ENCODE measurements at regions not wholly inside any gene's neighbourhood (a gene's known extent, or its start where the extent isn't known, plus 50 kb on each side); places are given as distances from the start of the nearest gene placed in this dataset.

DNA sequence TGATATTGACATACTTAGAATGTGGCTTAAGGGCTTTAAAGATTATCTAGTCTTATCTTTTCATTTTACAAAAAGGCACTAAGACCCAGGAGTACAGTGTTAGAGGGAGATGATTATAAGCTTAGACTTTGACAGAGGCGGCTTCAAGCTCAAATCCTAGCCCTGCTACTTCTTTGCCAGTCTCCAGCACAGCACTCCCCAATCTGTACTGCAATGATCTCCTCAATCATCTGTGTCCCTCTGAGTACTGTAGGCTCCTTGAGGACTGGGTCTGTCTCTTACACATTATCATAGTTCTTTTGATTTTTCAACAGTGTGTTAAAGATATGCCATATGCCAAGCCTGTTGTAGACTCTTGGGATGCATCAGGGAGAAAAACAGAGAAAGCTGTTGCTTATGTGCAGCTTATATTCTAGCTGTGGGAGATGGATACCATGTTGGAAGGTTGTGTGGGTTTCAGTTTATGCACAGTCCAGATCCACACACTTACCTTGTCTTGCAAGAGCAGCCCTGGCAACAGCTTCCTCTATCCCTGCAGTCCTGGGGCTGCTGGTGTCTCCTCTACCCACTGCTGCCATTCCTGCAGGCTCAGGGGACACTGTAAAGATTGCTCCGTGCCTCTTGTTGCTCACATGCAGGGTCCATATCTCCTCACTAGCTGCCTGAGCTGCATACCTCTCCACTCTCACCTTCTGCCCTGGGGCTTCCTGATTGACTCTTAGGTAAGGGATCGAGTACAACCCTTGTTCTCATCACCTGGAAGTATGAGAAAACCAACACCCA lies 103.9 kb upstream of the TSPAN2 start:
- Histone ChIP-seq H3K36me3 (replicated peaks; ENCODE audit: insufficient read depth, low read length) (no peaks in the 10 kb centered on the region), H3K79me2 (ENCODE audit: low read length) (no peaks in the 10 kb centered on the region), H4K20me1 (ENCODE audit: insufficient read depth, low read length) (no peaks in the 10 kb centered on the region), H3K4me3 (ENCODE audit: low read length) (no peak overlapping the region), H3K27me3 (replicated peaks; ENCODE audit: insufficient read depth, low read length) (no peaks in the 10 kb centered on the region), H2AFZ (ENCODE audit: low read length) (no peak overlapping the region), H3K4me1 (ENCODE audit: low read length) (no peaks in the 10 kb centered on the region), H3K9ac (ENCODE audit: low read length) (no peak overlapping the region), H3K27ac (ENCODE audit: low read length) (no peak overlapping the region), H3K9me2 (replicated peaks; ENCODE audit: insufficient read depth, low read length) (no peaks in the 10 kb centered on the region), H3F3A (ENCODE audit: insufficient read depth, low read length) (no peaks in the 10 kb centered on the region), H3K9me3 (replicated peaks; ENCODE audit: insufficient read depth, low read length) (no peaks in the 10 kb centered on the region), H3K4me2 (ENCODE audit: low read depth, low read length) (no peak overlapping the region)
- no peak for DNase-seq
- TF ChIP-seq CTCF (IDR thresholded peaks at IDR 0.05; ENCODE audit: low read length) (no peak), EZH2phosphoT487 (IDR thresholded peaks at IDR 0.05; ENCODE audit: low read length) (no peak), EZH2 (optimal IDR thresholded peaks at IDR 0.05; ENCODE audit: low read depth, low read length) (no peak)

DNA sequence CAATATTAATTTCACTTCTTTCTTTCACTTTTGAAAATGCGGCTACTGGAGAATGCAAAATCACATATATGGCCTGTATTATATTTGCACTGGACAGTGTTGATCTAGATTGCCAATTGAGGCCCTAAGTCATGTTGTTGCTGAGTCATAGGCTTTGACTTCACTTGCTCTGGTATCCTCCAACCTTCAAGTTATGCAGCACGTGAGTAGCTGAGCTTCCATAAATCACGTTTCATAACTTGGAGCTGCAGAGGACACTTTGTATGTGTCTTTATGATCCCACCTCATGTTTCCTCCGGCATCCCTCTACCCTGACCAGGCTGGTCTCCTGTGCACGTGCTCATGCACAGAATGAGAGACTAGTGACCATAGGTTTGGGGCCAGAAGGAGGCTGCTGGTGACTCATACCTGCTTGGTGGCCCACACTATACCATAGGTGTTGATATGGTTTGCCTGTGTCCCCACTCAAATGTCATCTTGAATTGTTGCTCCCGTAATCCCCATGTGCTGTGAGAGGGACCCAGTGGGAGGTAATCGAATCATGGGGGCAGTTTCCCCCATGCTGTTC lies 103.0 kb upstream of the TSPAN2 start:
- DNase-seq: no peak
- no peaks in the 10 kb centered on the region for H3K9me3 ChIP-seq (replicated peaks; ENCODE audit: insufficient read depth, low read length)
- no peaks in the 10 kb centered on the region for H3K36me3 ChIP-seq (replicated peaks; ENCODE audit: insufficient read depth, low read length)
- no peaks in the 10 kb centered on the region for H3K4me1 ChIP-seq (ENCODE audit: low read length)
- H2AFZ ChIP-seq (ENCODE audit: low read length): no peak overlapping the region
- no peak overlapping the region for H3K4me2 ChIP-seq (ENCODE audit: low read depth, low read length)
- H3K79me2 ChIP-seq (ENCODE audit: low read length): no peaks in the 10 kb centered on the region
- TF ChIP-seq CTCF (IDR thresholded peaks at IDR 0.05; ENCODE audit: low read length): no peak
- no peak for TF ChIP-seq EZH2phosphoT487 (IDR thresholded peaks at IDR 0.05; ENCODE audit: low read length)
- TF ChIP-seq EZH2 (optimal IDR thresholded peaks at IDR 0.05; ENCODE audit: low read depth, low read length): no peak
- no peak overlapping the region for H3K9ac ChIP-seq (ENCODE audit: low read length)
- H4K20me1 ChIP-seq (ENCODE audit: insufficient read depth, low read length): no peaks in the 10 kb centered on the region
- no peaks in the 10 kb centered on the region for H3F3A ChIP-seq (ENCODE audit: insufficient read depth, low read length)
- no peak overlapping the region for H3K4me3 ChIP-seq (ENCODE audit: low read length)
- H3K9me2 ChIP-seq (replicated peaks; ENCODE audit: insufficient read depth, low read length): no peaks in the 10 kb centered on the region
- no peaks in the 10 kb centered on the region for H3K27me3 ChIP-seq (replicated peaks; ENCODE audit: insufficient read depth, low read length)
- H3K27ac ChIP-seq (ENCODE audit: low read length): no peak overlapping the region

GRCh38 chr1:115191691-115192090 lies 102.4 kb upstream of the TSPAN2 start:
- Histone ChIP-seq H3K4me1 (ENCODE audit: low read length) (no peaks in the 10 kb centered on the region), H3K27me3 (replicated peaks; ENCODE audit: insufficient read depth, low read length) (no peaks in the 10 kb centered on the region), H3K79me2 (ENCODE audit: low read length) (no peaks in the 10 kb centered on the region), H3K4me3 (ENCODE audit: low read length) (no peak overlapping the region), H3F3A (ENCODE audit: insufficient read depth, low read length) (no peaks in the 10 kb centered on the region), H3K9ac (ENCODE audit: low read length) (no peak overlapping the region), H3K4me2 (ENCODE audit: low read depth, low read length) (no peak overlapping the region), H3K27ac (ENCODE audit: low read length) (no peak overlapping the region), H3K9me3 (replicated peaks; ENCODE audit: insufficient read depth, low read length) (no peaks in the 10 kb centered on the region), H3K36me3 (replicated peaks; ENCODE audit: insufficient read depth, low read length) (no peaks in the 10 kb centered on the region), H3K9me2 (replicated peaks; ENCODE audit: insufficient read depth, low read length) (no peaks in the 10 kb centered on the region), H2AFZ (ENCODE audit: low read length) (no peak overlapping the region), H4K20me1 (ENCODE audit: insufficient read depth, low read length) (no peaks in the 10 kb centered on the region)
- TF ChIP-seq EZH2phosphoT487 (IDR thresholded peaks at IDR 0.05; ENCODE audit: low read length) (no peak), CTCF (IDR thresholded peaks at IDR 0.05; ENCODE audit: low read length) (no peak), EZH2 (optimal IDR thresholded peaks at IDR 0.05; ENCODE audit: low read depth, low read length) (no peak)
- DNase-seq: no peak

All from MM.1S (cell line).